H9 (cell line): ENCODE measurements at regions not wholly inside any gene's neighbourhood (a gene's known extent, or its start where the extent isn't known, plus 50 kb on each side); places are given as distances from the start of the nearest gene placed in this dataset.

Source experiments
- DNase-seq: peaks from one replicate; pipeline ENCODE4 v3.0.0-alpha.2; 2017
- H2AFZ ChIP-seq: one replicate; pipeline ENCODE4 v1.6.1; 2013; ENCODE audit warnings: mild to moderate bottlenecking, low read length, control low read depth, moderate library complexity
- H2AK5ac ChIP-seq: 2 replicates; pipeline ENCODE4 v1.6.1; 2013; ENCODE audit warnings: low read length, control low read depth, mixed read lengths; ENCODE audit not compliant: insufficient read length
- H2BK120ac ChIP-seq: one replicate; pipeline ENCODE4 v1.6.1; 2013; ENCODE audit warnings: low read depth, mild to moderate bottlenecking, low read length, control low read depth, inconsistent platforms; ENCODE audit not compliant: poor library complexity, severe bottlenecking
- H2BK12ac ChIP-seq: 2 replicates; pipeline ENCODE4 v1.6.1; 2013; ENCODE audit warnings: low read length, control low read depth, mixed read lengths, low read depth; ENCODE audit not compliant: insufficient read length
- H2BK15ac ChIP-seq: 2 replicates; pipeline ENCODE4 v1.6.1; 2013; ENCODE audit warnings: low read depth, low read length, control low read depth
- H2BK20ac ChIP-seq: one replicate; pipeline ENCODE4 v1.6.1; 2013; ENCODE audit warnings: low read depth, mild to moderate bottlenecking, low read length, control low read depth, inconsistent platforms; ENCODE audit not compliant: poor library complexity, severe bottlenecking
- H2BK5ac ChIP-seq: 2 replicates; pipeline ENCODE4 v1.6.1; 2013; ENCODE audit warnings: low read length, control low read depth, mixed read lengths; ENCODE audit not compliant: insufficient read length
- H3K14ac ChIP-seq: 2 replicates; pipeline ENCODE4 v1.6.1; 2013; ENCODE audit warnings: low read length, control low read depth; ENCODE audit not compliant: insufficient read depth
- H3K18ac ChIP-seq: 2 replicates; pipeline ENCODE4 v1.6.1; 2013; ENCODE audit warnings: low read depth, mild to moderate bottlenecking, mixed read lengths, low read length, control low read depth; ENCODE audit not compliant: insufficient read length
- H3K23ac ChIP-seq: 2 replicates; pipeline ENCODE4 v1.6.1; 2013; ENCODE audit warnings: low read length, control low read depth, mixed read lengths, low read depth; ENCODE audit not compliant: insufficient read length
- H3K23me2 ChIP-seq: 2 replicates; pipeline ENCODE4 v1.6.1; 2013; ENCODE audit warnings: low read depth, mild to moderate bottlenecking, mixed read lengths, low read length, control low read depth; ENCODE audit not compliant: insufficient read length, poor library complexity, severe bottlenecking
- H3K27ac ChIP-seq: 2 replicates; pipeline ENCODE4 v1.5.1; 2013; ENCODE audit warnings: low read length, control low read depth, mixed read lengths, low read depth; ENCODE audit not compliant: insufficient read length
- H3K27me3 ChIP-seq: 2 replicates; pipeline ENCODE4 v1.6.1; 2013; ENCODE audit warnings: low read length, control low read depth, inconsistent platforms; ENCODE audit not compliant: insufficient read depth
- H3K4ac ChIP-seq: 2 replicates; pipeline ENCODE4 v1.6.1; 2013; ENCODE audit warnings: low read depth, mild to moderate bottlenecking, control low read depth, inconsistent platforms, low read length, moderate library complexity
- H3K4me1 ChIP-seq: 2 replicates; pipeline ENCODE4 v1.6.1; 2013; ENCODE audit warnings: low read length, control low read depth, inconsistent platforms; ENCODE audit not compliant: insufficient read depth
- H3K4me2 ChIP-seq: 2 replicates; pipeline ENCODE4 v1.6.1; 2013; ENCODE audit warnings: low read length, control low read depth, mixed read lengths; ENCODE audit not compliant: insufficient read length, insufficient read depth
- H3K56ac ChIP-seq: 2 replicates; pipeline ENCODE4 v1.6.1; 2013; ENCODE audit warnings: low read depth, mild to moderate bottlenecking, mixed read lengths, low read length, control low read depth; ENCODE audit not compliant: insufficient read length
- H3K79me1 ChIP-seq: 2 replicates; pipeline ENCODE4 v1.6.1; 2013; ENCODE audit warnings: low read depth, mild to moderate bottlenecking, moderate library complexity, low read length, control low read depth, inconsistent platforms; ENCODE audit not compliant: insufficient read depth, poor library complexity, severe bottlenecking
- H3K79me2 ChIP-seq: 2 replicates; pipeline ENCODE4 v1.6.1; 2013; ENCODE audit warnings: low read length, control low read depth, inconsistent platforms; ENCODE audit not compliant: insufficient read depth
- H3K9ac ChIP-seq: 2 replicates; pipeline ENCODE4 v1.6.1; 2013; ENCODE audit warnings: low read length, control low read depth, mixed read lengths; ENCODE audit not compliant: insufficient read length; ENCODE audit errors: extremely low read depth
- H3K9me3 ChIP-seq: one replicate; pipeline ENCODE4 v1.6.1; 2013; ENCODE audit warnings: low read depth, low read length, inconsistent platforms; ENCODE audit not compliant: control insufficient read depth
- H3T11ph ChIP-seq: one replicate; pipeline ENCODE4 v1.6.1; 2013; ENCODE audit warnings: mild to moderate bottlenecking, low read length, control low read depth, inconsistent platforms
- H4K20me1 ChIP-seq: one replicate; pipeline ENCODE4 v1.6.1; 2013; ENCODE audit not compliant: control insufficient read depth, insufficient read length, insufficient read depth
- H4K5ac ChIP-seq: 2 replicates; pipeline ENCODE4 v1.6.1; 2013; ENCODE audit warnings: low read depth, mild to moderate bottlenecking, mixed read lengths, low read length, control low read depth; ENCODE audit not compliant: insufficient read length
- H4K8ac ChIP-seq: replicated peaks from 2 replicates; pipeline ENCODE4 v1.6.1; 2013; ENCODE audit warnings: low read length, control low read depth, mixed read lengths, low read depth; ENCODE audit not compliant: insufficient read length
- H4K91ac ChIP-seq: 2 replicates; pipeline ENCODE4 v1.6.1; 2013; ENCODE audit warnings: low read depth, mild to moderate bottlenecking, moderate library complexity, mixed read lengths, low read length, control low read depth; ENCODE audit not compliant: insufficient read length
- H3K27ac Mint-ChIP-seq, 3 experiments: 2 replicates in 2 of 3; 3 replicates in 1 of 3; pipeline ENCODE4 v1.8.0; 2020 to 2021; ENCODE audit warnings: mixed read lengths in 3 of 3, mild to moderate bottlenecking in 1 of 3, moderate library complexity in 1 of 3
- H3K27me3 Mint-ChIP-seq: 2 replicates; pipeline ENCODE4 v1.8.0; 2021; ENCODE audit warnings: low read depth, mild to moderate bottlenecking, moderate library complexity, mixed read lengths
- H3K36me3 Mint-ChIP-seq, 3 experiments: 2 replicates in 2 of 3; 3 replicates in 1 of 3; pipeline ENCODE4 v1.8.0; 2020 to 2021; ENCODE audit warnings: low read depth in 3 of 3, mixed read lengths in 3 of 3; ENCODE audit not compliant: insufficient read depth in 1 of 3
- H3K4me1 Mint-ChIP-seq, 2 experiments: 2 replicates each; pipeline ENCODE4 v1.8.0; 2020; ENCODE audit warnings: mixed read lengths in 2 of 2
- H3K4me3 Mint-ChIP-seq, 2 experiments: 2 replicates in 1 of 2; 3 replicates in 1 of 2; pipeline ENCODE4 v1.8.0; 2020 to 2021; ENCODE audit warnings: mild to moderate bottlenecking in 2 of 2, mixed read lengths in 2 of 2, moderate library complexity in 1 of 2
- H3K9me3 Mint-ChIP-seq, 2 experiments: 2 replicates in 1 of 2; 3 replicates in 1 of 2; pipeline ENCODE4 v1.8.0; 2020; ENCODE audit warnings: mild to moderate bottlenecking in 2 of 2, mixed read lengths in 2 of 2, moderate library complexity in 1 of 2
- CTCF ChIP-seq: fragments of 200-600 bp; sonication (generic); conservative IDR thresholded peaks from 3 replicates; pipeline ENCODE4 v1.8.0; 2021; ENCODE audit warnings: antibody characterized with exemption, mild to moderate bottlenecking

GRCh38 chr10:105733924-105734323 is 1092.8 kb downstream of the SORCS3 start:
- Mint-ChIP-seq H3K27me3 (peaks cover 4% of the 10 kb centered on the region; the same call in 1 of the 2 replicates), H3K36me3 (peaks cover under 1 to 25% (median 8%) of the 10 kb centered on the region in 3 experiments; a peak in 4 of 7 replicates), H3K4me3 (no peak overlapping the region), H3K9me3 (peaks cover 23 to 25% of the 10 kb centered on the region in 2 experiments), H3K4me1 (peaks cover 0 to 2% of the 10 kb centered on the region in 2 experiments; a peak in 1 of 4 replicates), H3K27ac (no peak overlapping the region)
- Histone ChIP-seq H2BK20ac (no peak overlapping the region), H3K27ac (no peak overlapping the region), H4K8ac (no peak overlapping the region), H4K91ac (no peak overlapping the region), H3K14ac (no peak overlapping the region), H3K23ac (no peak overlapping the region), H3K9ac (no peak overlapping the region), H3K9me3 (peaks cover 6% of the 10 kb centered on the region), H3K79me2 (no peaks in the 10 kb centered on the region), H2BK15ac (no peak overlapping the region), H2BK12ac (no peak overlapping the region), H3K4me2 (no peak overlapping the region), H3K23me2 (no peaks in the 10 kb centered on the region), H3K56ac (no peak overlapping the region), H2BK5ac (no peak overlapping the region), H3K18ac (no peak overlapping the region), H3K4ac (no peak overlapping the region), H2AK5ac (no peak overlapping the region), H3K27me3 (no peaks in the 10 kb centered on the region), H2BK120ac (no peak overlapping the region), H4K5ac (no peak overlapping the region), H3T11ph (no peak overlapping the region), H3K79me1 (no peaks in the 10 kb centered on the region), H2AFZ (no peak overlapping the region), H4K20me1 (no peaks in the 10 kb centered on the region), H3K4me1 (no peaks in the 10 kb centered on the region)
- DNase-seq: no peak
- no peak for TF ChIP-seq CTCF
